ENCODE measurements at regions not wholly inside any gene's neighbourhood (a gene's known extent, or its start where the extent isn't known, plus 50 kb on each side); places are given as distances from the start of the nearest gene placed in this dataset.
"Not testable (repeated sequence)": the region's sequence is repeated elsewhere in the genome, so short reads cannot be mapped to it uniquely, and the experiment has no call there.

DNA sequence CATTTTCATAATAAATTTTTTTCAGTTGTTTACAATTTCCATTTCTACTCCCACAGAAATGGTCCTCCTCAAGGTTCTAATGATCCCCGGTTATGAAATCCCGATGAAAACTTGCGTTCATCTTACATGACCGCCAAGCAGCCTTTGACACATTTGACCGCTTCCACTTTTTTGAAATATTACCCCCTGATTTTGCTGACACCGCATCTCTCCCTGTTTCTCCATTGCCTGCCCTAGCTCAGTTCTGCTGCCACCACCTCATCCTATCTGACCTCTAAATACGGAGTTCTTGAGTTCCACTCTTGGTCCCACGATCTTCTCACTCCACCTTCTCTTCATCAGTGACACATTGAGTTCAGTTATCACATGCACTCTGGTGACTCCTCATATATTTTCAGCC is 74.1 kb downstream of the SLC35B3 start:
- DNase-seq (ENCODE audit: low read depth): no peak

DNA sequence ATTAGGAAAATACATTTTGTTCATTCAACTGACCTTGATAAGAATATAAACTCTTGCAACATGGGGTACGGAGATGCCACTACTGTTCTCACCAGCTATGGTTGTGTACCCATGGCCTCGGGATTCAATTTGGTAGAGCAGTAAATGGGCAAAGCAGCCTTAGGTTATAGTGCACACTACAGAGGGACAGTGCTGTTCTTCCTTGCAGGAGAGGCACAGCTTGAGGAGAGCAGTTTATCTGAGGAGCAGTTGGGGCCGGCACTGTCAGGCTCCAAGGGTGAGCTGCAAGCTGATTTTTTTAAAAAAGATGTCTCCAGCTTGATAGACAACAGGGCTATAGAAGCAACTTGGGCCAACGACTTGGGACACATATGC is 82.4 kb downstream of the SLC35B3 start:
- DNase-seq (ENCODE audit: low read depth): no peak

DNA sequence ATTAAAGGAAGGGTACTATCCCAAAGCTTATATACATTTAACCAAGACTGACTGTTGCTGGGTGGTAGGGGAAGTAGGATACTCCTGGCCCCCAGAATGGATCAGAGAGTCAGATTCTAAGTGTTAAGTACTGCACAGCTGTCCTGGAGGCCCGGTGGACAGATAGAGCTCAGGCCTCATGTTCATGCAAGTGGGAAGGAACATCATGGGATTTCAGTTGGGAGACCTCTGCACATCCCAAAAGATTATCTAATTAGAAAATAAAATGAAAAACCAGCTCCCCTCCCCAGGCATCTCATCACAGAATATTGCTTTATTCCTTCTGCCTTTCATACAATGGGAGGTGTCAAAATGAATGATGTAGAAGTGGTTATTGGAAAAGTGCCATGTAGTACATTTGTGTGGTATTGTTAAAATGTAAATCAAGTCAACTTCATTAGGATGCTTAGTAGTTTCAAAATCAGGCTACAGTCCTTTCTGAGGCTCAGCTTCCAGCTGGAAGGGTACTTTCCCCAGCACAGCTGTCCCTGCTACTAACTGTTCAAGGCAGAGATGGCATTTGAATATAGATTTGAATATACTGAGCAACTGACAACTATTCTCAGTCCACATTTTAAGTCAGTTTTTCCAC is 82.9 kb downstream of the SLC35B3 start:
- DNase-seq (ENCODE audit: low read depth): no peak

DNA sequence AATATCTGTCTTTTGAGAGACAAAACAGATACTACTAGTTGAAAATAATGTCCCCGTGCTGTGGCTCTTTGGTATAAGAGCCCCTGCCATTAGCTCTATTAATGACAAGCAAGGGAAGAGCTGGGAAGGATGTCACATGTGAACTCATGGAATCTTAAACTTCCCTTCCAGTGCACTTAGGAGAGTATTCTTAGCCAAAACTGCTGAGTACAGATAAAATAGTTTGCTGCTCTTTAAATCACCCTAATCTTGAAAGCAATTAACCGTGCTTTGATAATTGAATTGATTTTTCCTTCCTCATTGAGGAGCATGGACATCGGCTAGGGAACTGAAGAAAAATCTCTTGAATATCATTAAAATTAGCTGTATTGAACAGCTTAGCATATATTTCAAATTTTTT is 91.7 kb downstream of the SLC35B3 start:
- DNase-seq (ENCODE audit: low read depth): no peak

DNA sequence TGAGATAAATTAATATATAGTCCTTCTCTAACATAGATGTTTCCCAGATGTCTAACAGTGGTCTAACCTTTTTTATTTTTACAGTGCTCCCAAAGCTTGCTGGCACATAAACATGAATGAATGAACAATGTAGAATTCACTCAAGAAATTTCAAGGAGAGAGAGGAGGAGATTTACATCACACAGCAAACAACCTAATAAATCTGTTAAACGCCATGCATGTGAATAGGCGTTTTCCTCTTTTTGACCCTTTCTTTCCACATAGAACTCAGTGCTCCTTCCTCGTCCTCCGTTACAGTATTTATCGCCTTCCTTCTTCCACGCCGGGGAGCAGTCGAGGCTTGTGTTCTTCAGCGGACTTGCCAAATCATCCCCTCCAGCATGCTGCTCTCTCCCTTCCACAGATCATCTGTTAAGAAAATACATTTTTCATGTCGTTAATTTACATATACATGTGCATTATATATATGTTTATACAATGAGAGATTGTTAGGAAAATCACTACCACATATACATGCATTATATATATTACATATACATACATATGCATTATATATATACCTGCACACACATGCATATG is 93.0 kb downstream of the SLC35B3 start:
- no peak for DNase-seq (ENCODE audit: low read depth)

DNA sequence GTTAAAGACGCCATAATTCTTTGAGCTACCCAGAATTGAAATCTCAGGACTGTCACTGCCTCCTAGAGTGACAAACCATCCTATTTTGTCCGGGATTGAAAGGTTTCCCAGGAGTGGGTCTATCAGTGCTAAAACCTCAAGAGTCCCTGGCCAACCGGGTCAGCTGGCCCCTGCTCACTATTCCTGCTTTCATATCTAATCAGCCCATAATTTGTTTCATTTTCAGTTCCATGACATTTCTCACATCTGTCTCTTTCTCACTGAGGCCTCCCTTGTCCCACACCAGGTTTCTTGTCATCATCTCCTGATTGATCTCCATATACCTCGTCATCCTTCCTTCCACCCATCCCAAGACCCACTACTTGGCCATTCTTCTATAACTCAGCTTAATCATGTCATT is 98.2 kb downstream of the SLC35B3 start:
- no peak for DNase-seq (ENCODE audit: low read depth)

DNA sequence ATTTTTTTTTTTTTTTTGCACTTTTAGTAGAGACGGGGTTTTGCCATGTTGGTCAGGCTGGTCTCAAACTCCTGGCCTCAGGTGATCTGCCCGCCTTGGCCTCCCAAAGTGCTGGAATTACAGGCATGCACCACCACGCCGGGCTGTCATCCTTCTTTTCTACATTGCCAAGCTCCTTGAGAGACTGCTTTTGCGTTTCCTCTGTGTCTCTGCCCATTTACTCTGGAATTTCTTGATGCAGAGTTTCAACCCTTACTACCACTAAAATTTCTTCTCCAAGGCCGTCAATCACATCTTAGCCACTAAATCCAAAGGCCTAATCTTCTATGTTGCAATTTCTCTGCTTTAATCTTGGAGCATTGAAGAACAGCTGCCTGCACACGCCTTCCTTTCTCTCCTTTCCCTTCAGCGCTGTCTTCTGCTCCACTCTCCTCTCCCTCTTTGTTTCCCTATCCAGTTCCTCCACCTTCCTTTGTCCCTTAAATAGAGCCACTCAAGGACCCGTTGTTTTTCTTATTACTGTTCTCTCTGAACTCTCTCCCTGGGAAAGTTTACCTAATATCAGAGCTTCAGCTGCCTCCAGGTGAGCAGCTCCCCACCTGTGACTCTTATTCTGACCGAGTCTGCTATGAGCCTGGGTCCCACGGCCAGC is 98.8 kb downstream of the SLC35B3 start:
- DNase-seq (ENCODE audit: low read depth): no peak

DNA sequence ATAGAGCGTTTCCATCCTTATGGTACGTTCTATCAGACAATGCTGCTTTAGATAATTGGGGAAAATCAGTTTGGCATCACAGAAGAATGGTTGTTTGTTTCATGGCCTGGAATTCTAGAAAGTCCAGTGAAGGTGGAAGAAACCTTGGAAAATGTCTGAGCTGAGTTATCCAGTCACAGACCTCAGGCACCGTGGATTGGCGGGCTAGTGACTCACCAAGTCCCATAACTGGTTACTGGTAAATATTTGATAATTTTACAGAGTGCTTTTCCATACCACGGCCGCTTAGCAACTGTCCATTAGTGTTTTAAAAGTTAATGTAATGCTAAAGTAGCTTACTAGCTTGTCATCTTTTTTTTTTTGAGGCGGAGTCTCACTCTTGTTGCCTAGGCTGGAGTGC is 99.4 kb downstream of the SLC35B3 start:
- no peak for DNase-seq (ENCODE audit: low read depth)

DNA sequence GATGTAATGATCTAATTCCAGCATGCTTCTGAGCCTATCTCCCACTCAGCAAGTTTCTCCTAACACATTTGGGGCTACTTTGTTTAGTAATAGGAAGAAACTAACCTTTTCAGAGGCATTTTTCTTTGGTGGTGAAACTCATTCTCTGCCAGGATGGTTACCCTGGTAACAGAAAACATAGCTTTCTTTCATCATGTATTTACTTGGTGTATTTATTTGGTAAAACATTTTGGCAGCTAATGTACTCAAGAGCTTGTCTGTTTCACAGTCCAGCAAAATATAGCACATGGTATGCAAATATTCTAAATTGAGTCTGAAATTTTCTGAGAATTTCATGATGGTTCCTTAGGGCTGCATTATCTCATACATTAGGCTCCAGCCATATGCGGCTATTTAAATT is 100.0 kb downstream of the SLC35B3 start:
- no peak for DNase-seq (ENCODE audit: low read depth)

DNA sequence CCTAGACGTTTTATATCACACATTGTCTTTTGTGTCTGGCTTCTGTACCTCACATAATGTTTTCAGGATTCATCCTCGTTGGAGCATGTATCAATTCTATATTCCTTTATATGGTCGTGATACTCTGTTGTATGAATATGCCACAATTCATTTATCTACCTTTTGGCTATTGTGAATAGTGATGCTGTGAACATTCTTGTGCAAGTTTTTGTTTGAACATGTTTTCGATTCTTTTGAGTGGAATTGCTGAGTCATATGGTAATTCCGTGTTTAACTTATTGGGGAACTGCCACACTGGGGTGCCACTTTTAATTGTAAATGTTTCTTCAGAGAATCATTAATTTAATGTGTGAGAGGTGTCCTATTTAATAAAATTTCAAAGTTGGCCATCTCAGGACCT is 101.2 kb downstream of the SLC35B3 start:
- no peak for DNase-seq (ENCODE audit: low read depth)

DNA sequence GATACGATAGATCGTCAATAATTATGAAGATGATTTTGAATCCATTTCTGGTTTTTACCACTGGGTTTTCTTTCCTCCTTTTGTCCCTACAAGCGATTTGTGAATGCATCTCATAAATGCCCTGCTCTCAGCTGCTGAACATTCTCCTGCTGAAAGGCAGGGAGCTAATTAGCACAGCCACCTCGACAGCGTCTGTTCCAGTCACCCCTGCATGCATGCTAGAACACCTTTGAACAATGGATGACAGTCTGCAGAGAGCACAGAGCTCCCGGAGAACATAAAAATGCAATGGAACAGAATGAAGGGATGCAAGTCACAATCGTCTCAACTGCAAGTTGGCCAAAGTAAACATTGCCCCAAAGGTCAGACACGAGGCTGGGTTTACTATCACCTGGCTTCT is 105.8 kb downstream of the SLC35B3 start:
- DNase-seq (ENCODE audit: low read depth): no peak

DNA sequence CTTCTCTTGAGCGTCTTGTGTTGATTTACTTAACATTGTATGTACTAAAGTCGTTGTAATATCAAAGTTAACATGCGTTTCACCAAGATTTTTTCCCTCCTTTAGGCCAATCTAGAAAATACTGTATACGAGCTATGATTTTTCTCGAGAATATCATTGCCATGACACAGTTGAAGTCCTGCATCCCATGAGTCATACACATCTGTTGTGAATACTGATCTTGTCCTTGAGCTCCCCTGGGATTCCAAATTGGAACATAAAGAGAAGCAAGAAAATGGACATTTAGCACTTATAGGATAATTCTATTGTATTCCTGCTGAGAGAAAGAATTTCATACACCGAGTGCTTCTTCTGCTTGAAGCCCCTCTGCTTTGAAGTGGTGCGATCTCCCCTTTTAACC is 109.6 kb downstream of the SLC35B3 start:
- DNase-seq (ENCODE audit: low read depth): no peak

DNA sequence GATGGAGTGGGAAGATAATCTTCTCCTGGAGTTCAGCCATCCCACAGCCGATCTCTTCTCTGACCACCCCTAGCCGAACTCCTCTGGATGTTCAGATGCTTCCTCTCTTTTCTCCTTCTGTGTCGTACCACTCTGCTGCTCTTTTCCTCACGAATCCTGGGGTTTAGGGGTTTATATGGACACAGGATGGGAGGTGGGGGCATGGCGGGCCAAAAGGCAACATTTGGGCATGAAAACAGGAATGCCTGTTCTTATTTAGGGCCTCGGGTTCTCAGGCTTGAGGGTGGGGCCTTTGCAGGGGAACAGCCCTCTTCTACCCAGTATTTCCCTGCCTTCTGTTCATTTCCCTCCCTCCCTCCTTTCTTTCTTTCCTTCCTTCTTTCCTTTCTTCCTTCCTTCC is 112.7 kb downstream of the SLC35B3 start:
- DNase-seq (ENCODE audit: low read depth): no peak

DNA sequence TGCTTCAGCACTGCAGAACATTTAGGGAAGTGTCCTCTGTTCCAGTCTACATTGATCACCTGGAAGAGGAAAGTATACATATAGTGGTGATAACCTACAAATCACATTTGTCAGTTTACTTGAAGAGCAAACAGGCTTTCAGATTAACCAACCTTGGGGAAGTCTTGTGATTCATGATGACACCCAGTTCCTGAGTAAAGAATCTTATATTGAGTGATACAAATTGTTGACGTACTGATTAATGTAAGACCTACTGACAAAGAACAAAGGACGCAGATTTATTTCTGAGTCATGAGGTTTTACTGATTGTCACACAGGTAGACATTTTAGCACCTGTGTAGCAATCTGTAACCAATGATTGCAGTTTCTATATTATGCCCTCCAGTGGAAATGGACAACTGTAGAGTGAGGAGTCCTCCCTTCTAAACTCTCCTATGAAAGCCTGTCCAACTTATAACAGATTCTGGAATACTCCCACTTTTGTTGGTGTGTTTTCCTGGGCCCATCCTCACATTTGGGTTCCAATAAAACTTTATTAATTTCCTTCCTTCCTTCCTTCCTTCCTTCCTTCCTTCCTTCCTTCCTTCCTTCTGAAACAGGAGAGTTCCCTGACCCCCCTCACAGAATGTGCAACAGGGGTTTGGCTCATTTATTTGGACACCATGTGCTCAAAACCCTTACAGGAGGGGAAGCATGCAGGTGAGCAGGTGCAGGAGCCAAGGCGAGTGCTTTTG is 113.5 kb downstream of the SLC35B3 start:
- no peak for DNase-seq (ENCODE audit: low read depth)

DNA sequence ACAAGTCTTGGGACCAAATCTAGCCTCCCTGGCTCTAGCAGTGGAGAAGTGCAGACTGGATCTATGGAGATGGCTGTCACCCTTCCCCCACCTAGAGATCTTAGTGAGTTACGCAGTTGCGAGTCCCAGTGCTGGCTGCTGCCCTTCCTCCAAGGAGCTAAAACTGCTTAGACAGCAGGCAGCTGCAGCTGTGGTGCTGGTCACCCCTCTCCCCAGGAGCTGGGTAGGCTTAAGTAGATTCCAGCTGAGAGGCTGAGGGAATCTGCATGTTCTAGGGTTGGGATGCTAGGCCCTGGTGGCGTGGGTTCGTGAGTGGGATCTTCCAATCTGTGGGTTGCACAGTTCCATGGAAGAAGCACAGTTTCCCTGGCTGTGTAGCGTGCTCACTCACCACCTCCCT is 120.2 kb downstream of the SLC35B3 start:
- no peak for DNase-seq (ENCODE audit: low read depth)

DNA sequence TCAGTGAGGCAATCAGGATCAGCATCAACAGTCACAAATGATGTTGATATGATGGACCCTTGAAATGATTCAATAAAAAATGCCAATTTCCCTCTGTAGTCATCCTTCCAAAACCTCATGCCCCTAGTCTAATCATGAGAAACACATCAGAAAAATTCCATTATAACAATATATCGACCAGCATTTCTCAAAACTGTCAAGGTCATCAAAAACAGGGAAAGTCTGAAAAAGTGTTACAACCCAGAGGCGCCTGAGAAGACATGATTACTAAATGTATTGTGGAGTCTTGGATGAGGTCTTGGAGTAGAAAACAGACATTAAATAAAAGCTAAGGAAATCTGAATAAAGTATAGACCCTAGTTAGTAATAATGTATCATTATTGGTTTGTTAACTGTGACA is 133.8 kb downstream of the SLC35B3 start:
- no peak for DNase-seq (ENCODE audit: low read depth)

DNA sequence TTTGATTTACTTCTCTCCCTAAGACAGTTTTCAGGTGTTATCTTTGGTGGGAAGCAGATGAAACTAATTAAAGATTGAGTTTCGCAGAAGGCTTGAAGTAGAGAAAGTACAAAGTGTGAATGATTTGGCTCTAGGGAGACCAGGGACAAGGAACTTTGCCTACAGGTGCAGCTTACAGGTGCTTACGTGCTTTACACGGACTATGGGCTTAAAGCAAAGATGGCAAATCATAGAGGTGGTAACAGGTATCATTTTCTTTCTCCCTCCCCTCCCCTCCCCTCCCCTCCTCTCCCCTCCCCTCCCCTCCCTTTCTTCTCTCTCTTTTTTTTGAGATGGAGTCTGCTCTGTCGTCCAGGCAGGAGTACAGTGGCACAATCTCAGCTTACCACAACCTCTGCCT is 136.3 kb downstream of the SLC35B3 start:
- no peak for DNase-seq (ENCODE audit: low read depth)

DNA sequence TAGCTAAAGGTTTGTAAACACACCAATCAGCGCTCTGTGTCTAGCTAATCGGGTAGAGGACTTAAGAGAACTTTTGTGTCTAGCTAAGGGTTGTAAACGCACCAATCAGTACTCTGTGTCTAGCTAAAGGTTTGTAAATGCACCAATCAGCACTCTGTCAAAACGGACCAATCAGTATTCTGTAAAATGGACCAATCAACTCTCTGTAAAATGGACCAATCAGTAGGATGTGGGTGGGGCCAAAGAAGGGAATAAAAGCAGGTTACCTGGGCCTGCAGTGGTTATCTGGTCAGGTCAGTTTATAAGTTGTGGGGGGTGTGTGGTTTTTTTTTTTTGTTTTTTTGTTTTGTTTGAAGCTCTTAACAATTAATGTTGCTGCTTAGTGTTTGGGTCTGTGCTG is 152.4 kb downstream of the SLC35B3 start:
- not testable (repeated sequence) for DNase-seq (ENCODE audit: low read depth)

DNA sequence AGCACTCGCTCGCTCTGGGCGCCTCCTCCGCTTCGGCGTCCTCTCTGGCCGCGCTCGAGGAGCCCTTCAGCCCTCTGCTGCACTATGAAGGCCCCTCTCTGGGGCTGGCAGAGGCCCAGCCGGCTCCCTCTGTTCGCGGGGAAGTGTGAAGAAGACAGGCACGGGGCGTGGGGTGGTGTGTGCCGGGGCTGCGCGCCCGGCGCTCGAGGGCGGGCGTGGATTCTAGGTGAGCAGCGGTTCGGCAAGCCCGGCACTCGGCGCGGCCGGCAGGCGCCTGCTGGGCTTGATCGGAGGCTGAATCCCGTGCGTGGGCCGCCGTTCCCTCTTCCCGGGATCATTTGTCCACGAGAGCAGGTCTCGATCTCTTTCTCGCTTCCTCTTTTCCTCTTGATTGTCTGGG is 153.0 kb downstream of the SLC35B3 start:
- no peak for DNase-seq (ENCODE audit: low read depth)

DNA sequence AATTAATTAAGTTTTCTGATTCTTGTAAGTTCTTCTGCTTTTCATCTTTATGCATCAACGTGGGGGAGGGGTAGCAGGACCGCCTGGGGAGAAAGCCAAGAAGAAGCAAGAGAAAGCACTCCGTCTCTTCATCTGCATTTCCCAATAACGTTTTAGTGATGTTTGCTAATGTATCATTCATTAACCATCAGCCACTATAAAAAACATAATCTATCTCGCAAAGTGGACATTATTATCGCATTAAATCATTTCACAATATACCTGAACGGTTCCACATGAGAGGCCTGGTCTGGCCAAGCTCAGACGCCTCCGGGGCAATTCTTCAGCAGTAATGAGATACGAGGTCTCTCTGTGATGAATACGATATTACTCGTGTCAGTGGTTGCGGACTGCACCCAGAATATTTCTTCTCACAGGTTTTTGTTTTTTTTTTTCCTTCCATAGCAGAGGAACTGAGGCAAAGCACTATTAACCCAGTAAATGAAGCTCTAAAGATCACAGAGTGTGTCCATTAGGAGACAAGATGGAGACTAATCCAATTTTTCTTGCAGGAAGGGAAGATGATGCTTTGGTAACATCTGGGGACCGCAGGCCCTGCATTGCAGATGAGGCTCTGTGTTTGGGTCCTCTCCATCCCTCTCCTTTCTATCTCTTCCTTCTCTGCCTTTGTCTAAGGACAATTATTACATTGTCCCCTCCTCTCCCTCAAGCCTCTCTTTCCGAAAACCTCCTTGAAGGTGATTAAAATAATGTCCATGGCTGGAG is 156.1 kb downstream of the SLC35B3 start:
- no peak for DNase-seq (ENCODE audit: low read depth)

DNA sequence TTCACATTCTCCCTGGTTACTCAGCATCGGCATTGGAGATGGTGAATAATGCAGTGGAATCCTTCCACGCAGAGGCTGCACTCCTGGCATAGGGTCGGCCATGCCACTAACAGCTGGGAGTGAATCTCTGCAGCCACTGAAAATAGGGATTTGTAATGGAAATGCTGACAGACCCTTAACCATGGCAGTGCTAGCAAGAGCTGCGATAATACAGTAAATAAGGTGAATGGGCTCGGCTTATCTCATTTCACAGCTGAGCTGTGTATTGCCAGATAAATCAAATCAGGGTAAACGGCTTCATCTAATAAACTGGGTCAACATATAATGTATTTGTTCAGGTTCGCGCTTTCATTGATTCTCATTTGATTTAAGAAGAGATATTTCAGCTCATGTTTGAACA is 156.8 kb downstream of the SLC35B3 start:
- no peak for DNase-seq (ENCODE audit: low read depth)

DNA sequence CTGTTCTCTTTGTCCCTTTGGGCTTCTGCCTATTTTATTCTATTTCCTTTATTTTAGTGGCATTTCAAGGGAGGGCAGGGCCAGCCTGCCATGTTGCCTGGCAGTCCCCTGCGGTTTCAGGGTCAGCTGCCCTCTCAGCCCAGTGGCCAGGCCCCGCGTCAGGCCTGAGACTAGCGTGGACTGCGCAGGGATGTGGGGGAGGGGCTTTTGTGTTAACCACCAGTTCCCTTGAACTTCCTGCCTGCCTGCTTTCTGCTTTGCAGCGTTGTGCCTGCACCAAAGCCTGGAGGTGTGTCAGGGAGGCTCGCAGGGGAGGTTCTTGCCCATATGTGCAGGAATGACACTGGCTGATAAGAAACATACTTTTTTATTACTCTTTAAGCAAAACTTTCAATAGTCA is 157.6 kb downstream of the SLC35B3 start:
- no peak for DNase-seq (ENCODE audit: low read depth)

DNA sequence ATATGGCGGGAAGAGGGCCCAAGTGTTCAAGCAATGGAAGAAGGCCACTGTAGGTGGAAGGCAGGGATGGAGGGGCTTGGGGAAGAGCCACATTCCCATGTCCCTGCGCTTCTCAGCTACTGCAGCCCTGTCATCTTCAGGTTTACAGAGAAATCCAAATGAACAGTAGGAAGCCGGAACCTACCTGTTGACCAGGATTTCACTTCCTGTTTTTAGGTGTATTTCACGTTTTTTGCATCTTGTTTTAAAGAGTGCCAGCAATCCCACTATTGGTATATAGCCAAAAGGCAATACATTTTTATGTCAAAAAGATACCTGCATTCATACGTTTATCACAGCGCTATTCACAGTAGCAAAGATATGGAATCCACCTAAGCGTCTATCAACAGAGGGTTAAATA is 159.2 kb downstream of the SLC35B3 start:
- DNase-seq (ENCODE audit: low read depth): no peak
